ENCODE measurements at regions not wholly inside any gene's neighbourhood (a gene's known extent, or its start where the extent isn't known, plus 50 kb on each side); places are given as distances from the start of the nearest gene placed in this dataset.

GRCh38 chr10:3949711-3950110 lies 164.7 kb upstream of the KLF6 start:
- no TSS peak for BruUV-seq (replicated peaks)

More at GRCh38 chr10:3949711-3950110, 164.7 kb upstream of the KLF6 start:
- dilution Hi-C loops (cut with MboI; ENCODE audit: extremely low pct_ligation_motif_present, low sequenced_read_pairs): no loop called here
- H3K9me1 ChIP-seq (replicated peaks; ENCODE audit: control insufficient read depth, extremely low read depth, insufficient read depth, low read length): no peaks in the 10 kb centered on the region
- CTCF ChIA-PET: no interaction called here
- no peak for DNase-seq (ENCODE audit: low read depth, low spot score)
- H3K9ac ChIP-seq (replicated peaks; ENCODE audit: extremely low read depth, insufficient read depth, low read length): no peak overlapping the region
- H3K27me3 ChIP-seq (ENCODE audit: control insufficient read depth in 2 of 2, insufficient read depth in 2 of 2, low read length in 2 of 2): no peaks in the 10 kb centered on the region
- no peak overlapping the region for H3K4me2 ChIP-seq (ENCODE audit: insufficient read depth, low read length)
- no peaks in the 10 kb centered on the region for H3K36me3 ChIP-seq (ENCODE audit: control insufficient read depth in 2 of 2, extremely low read depth in 1 of 2, insufficient read depth in 2 of 2, low read length in 2 of 2)
- H3K4me1 ChIP-seq (ENCODE audit: control insufficient read depth, extremely low read depth, insufficient read depth, low read length): peaks cover 5% of the 10 kb centered on the region
- intact Hi-C loops (cut with micrococcal nuclease): no loop called here
- no peak for FAIRE-seq
- TF ChIP-seq POLR2A (IDR thresholded peaks at IDR 0.05; ENCODE audit: low read depth, low read length) (no peak), CTCF (IDR thresholded peaks at IDR 0.05; ENCODE audit: extremely low read depth in 1 of 2, insufficient read depth in 1 of 2, low read depth in 1 of 2, low read length in 2 of 2) (no peak), FOS (IDR thresholded peaks at IDR 0.05; ENCODE audit: borderline replicate concordance, insufficient read depth, low read length) (no peak), EZH2 (IDR thresholded peaks at IDR 0.05; ENCODE audit: borderline replicate concordance, low read depth, low read length, severe bottlenecking) (no peak), GATA2 (IDR thresholded peaks at IDR 0.05; ENCODE audit: insufficient read depth, insufficient read length, low read depth, low read length) (no peak), MYC (IDR thresholded peaks at IDR 0.05; ENCODE audit: low read depth, low read length) (no peak), JUN (IDR thresholded peaks at IDR 0.05; ENCODE audit: borderline replicate concordance, insufficient read depth, insufficient read length, low read depth) (no peak)
- TF ChIP-seq, protein P1, sequence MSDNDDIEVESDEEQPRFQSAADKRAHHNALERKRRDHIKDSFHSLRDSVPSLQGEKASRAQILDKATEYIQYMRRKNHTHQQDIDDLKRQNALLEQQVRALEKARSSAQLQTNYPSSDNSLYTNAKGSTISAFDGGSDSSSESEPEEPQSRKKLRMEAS (IDR thresholded peaks at IDR 0.05; ENCODE audit: insufficient read depth, insufficient read length): no peak
- H3K9me3 ChIP-seq (replicated peaks; ENCODE audit: control insufficient read depth, insufficient read depth, low read length): no peaks in the 10 kb centered on the region
- POLR2A ChIA-PET: no interaction called here
- H3K79me2 ChIP-seq (ENCODE audit: control insufficient read depth, insufficient read depth, low read length): no peaks in the 10 kb centered on the region
- no peak overlapping the region for H3K27ac ChIP-seq (ENCODE audit: insufficient read depth, low read depth, low read length)
- H4K20me1 ChIP-seq (replicated peaks; ENCODE audit: control insufficient read depth, extremely low read depth, insufficient read depth, low read length): no peaks in the 10 kb centered on the region
- no peak overlapping the region for H3K4me3 ChIP-seq (replicated peaks in 1 of 3; ENCODE audit: insufficient read depth in 1 of 3, low read depth in 1 of 3, low read length in 3 of 3)
- H2AFZ ChIP-seq (ENCODE audit: low read depth, low read length): no peak overlapping the region
